ENCODE measurements at regions not wholly inside any gene's neighbourhood (a gene's known extent, or its start where the extent isn't known, plus 50 kb on each side); places are given as distances from the start of the nearest gene placed in this dataset.

GRCh38 chr17:33732116-33732515 lies 439.0 kb upstream of the ASIC2 start:
- no peak for DNase-seq
- H3K9me3 ChIP-seq, result no peaks in the 10 kb centered on the region
- H3K36me3 ChIP-seq, result no peaks in the 10 kb centered on the region

GRCh38 chr17:33739714-33740113 lies 446.6 kb upstream of the ASIC2 start:
- DNase-seq, result no peak

More at GRCh38 chr17:33732116-33732515, 439.0 kb upstream of the ASIC2 start:
- Histone ChIP-seq H3K27me3 (peaks cover 48% of the 10 kb centered on the region), H3K4me3 (ENCODE audit: low read depth, low read length) (no peak overlapping the region), H3K4me1 (no peaks in the 10 kb centered on the region)
- TF ChIP-seq CTCF (IDR thresholded peaks at IDR 0.05; ENCODE audit: low read depth, low read length), result no peak

GRCh38 chr17:33745047-33745760 lies 452.1 kb upstream of the ASIC2 start:
- Histone ChIP-seq H3K9me3 (no peaks in the 10 kb centered on the region), H3K4me1 (no peaks in the 10 kb centered on the region), H3K4me3 (ENCODE audit: low read depth, low read length) (no peak overlapping the region), H3K27me3 (peaks cover 7% of the 10 kb centered on the region; the same call in 1 of the 2 replicates), H3K36me3 (no peaks in the 10 kb centered on the region)
- DNase-seq, result no peak
- TF ChIP-seq CTCF (IDR thresholded peaks at IDR 0.05; ENCODE audit: low read depth, low read length), result no peak

More at GRCh38 chr17:33739714-33740113, 446.6 kb upstream of the ASIC2 start:
- Histone ChIP-seq H3K4me1 (no peaks in the 10 kb centered on the region), H3K9me3 (no peaks in the 10 kb centered on the region), H3K4me3 (ENCODE audit: low read depth, low read length) (no peak overlapping the region), H3K36me3 (no peaks in the 10 kb centered on the region), H3K27me3 (peaks cover 7% of the 10 kb centered on the region; the same call in 1 of the 2 replicates)
- no peak for TF ChIP-seq CTCF (IDR thresholded peaks at IDR 0.05; ENCODE audit: low read depth, low read length)

GRCh38 chr17:33749171-33749570 lies 456.1 kb upstream of the ASIC2 start:
- peaks cover 14% of the 10 kb centered on the region; the same call in 1 of the 2 replicates for H3K27me3 ChIP-seq
- H3K9me3 ChIP-seq, result no peaks in the 10 kb centered on the region
- H3K36me3 ChIP-seq, result no peaks in the 10 kb centered on the region
- DNase-seq, result no peak
- no peaks in the 10 kb centered on the region for H3K4me1 ChIP-seq
- no peak for TF ChIP-seq CTCF (IDR thresholded peaks at IDR 0.05; ENCODE audit: low read depth, low read length)
- no peak overlapping the region for H3K4me3 ChIP-seq (ENCODE audit: low read depth, low read length)

GRCh38 chr17:33750943-33751701 lies 458.0 kb upstream of the ASIC2 start:
- H3K4me3 ChIP-seq (ENCODE audit: low read depth, low read length), result peak overlapping the region; percentile 25; the same call in 1 of the 2 replicates
- H3K27me3 ChIP-seq, result peaks cover 19% of the 10 kb centered on the region; the same call in 1 of the 2 replicates

More at GRCh38 chr17:33750943-33751701, 458.0 kb upstream of the ASIC2 start:
- no peaks in the 10 kb centered on the region for H3K36me3 ChIP-seq
- no peaks in the 10 kb centered on the region for H3K4me1 ChIP-seq
- TF ChIP-seq CTCF (IDR thresholded peaks at IDR 0.05; ENCODE audit: low read depth, low read length), result peak; percentile 85
- peak; percentile 69 for DNase-seq
- peaks cover 2% of the 10 kb centered on the region; the same call in 1 of the 2 replicates for H3K9me3 ChIP-seq
